Astrocyte of the cerebellum (primary cell): ENCODE measurements at regions not wholly inside any gene's neighbourhood (a gene's known extent, or its start where the extent isn't known, plus 50 kb on each side); places are given as distances from the start of the nearest gene placed in this dataset.

Source experiments
- DNase-seq: peaks from one replicate; pipeline ENCODE4 v3.0.0-alpha.2; 2011; ENCODE audit warnings: low read depth
- H3K4me3 ChIP-seq: 2 replicates; pipeline ENCODE4 v1.5.1; 2011; ENCODE audit warnings: mild to moderate bottlenecking, low read depth, low read length, moderate library complexity
- in situ Hi-C: cut with HindIII; loops from 2 replicates; pipeline ENCODE4 v1.10.0; 2017; ENCODE audit warnings: low sequenced_read_pairs
- TF ChIP-seq, protein P1 (sequence below): IDR thresholded peaks from 2 replicates; pipeline ENCODE4 v1.5.1; 2012; ENCODE audit warnings: low read length, low read depth, moderate library complexity, mild to moderate bottlenecking; ENCODE audit errors: missing control alignments

DNA sequence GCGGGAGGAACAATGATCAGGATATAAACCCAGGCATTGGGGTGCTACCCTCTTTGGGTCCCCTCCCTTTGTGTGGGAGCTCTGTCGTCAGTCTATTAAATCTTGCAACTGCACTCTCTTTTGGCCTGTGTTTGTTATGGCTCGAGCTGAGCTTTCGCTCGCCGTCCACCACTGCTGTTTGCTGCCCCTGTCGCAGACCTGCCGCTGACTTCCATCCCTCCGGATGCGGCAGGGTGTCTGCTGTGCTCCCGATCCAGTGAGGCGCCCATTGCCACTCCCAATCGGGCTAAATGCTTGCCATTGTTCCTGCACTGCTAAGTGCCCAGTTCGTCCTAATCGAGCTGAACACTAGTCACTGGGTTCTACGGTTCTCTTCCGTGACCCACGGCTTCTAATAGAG lies 1443.7 kb upstream of the CADM2 start:
- H3K4me3 ChIP-seq, result no peak overlapping the region
- no peak for DNase-seq
- in situ Hi-C loops, result no loop called here
- TF ChIP-seq, protein P1, sequence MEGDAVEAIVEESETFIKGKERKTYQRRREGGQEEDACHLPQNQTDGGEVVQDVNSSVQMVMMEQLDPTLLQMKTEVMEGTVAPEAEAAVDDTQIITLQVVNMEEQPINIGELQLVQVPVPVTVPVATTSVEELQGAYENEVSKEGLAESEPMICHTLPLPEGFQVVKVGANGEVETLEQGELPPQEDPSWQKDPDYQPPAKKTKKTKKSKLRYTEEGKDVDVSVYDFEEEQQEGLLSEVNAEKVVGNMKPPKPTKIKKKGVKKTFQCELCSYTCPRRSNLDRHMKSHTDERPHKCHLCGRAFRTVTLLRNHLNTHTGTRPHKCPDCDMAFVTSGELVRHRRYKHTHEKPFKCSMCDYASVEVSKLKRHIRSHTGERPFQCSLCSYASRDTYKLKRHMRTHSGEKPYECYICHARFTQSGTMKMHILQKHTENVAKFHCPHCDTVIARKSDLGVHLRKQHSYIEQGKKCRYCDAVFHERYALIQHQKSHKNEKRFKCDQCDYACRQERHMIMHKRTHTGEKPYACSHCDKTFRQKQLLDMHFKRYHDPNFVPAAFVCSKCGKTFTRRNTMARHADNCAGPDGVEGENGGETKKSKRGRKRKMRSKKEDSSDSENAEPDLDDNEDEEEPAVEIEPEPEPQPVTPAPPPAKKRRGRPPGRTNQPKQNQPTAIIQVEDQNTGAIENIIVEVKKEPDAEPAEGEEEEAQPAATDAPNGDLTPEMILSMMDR, result no peak

- TF ChIP-seq, protein P1, result peak; percentile 73
- in situ Hi-C loops, result no loop called here
- peak; percentile 55 for DNase-seq
- no peak overlapping the region for H3K4me3 ChIP-seq
These were observed 1435.2 kb upstream of the CADM2 start for GRCh38 chr3:83523470-83524073.

DNA sequence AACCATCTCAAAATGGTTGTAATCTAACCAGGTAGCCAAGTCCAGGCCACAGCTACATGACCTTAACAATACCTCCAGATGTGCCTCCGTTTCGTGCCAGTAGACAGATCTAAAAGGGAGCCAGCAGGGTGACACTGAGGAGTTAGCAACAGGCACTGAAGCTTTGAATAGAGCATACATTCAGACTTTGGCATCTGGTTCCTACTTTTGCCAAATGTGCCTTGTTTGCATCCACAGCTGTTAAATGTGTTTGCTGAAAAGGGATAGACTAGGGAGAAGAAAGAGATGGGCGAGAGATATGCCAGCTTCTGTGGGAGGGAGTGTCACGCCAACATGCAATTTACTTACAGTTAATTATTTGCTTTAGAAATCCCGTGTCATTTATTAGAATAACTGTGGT lies 1433.9 kb upstream of the CADM2 start:
- TF ChIP-seq, protein P1, result no peak
- no peak overlapping the region for H3K4me3 ChIP-seq
- no peak for DNase-seq
- in situ Hi-C loops, result no loop called here

GRCh38 chr3:83559082-83559481 lies 1399.7 kb upstream of the CADM2 start:
- TF ChIP-seq, protein P1, result no peak
- in situ Hi-C loops, result no loop called here
- H3K4me3 ChIP-seq, result no peak overlapping the region
- no peak for DNase-seq

GRCh38 chr3:83567935-83568334 lies 1390.9 kb upstream of the CADM2 start:
- DNase-seq, result no peak
- in situ Hi-C loops, result no loop called here
- TF ChIP-seq, protein P1, result no peak
- H3K4me3 ChIP-seq, result no peak overlapping the region

- in situ Hi-C loops, result no loop called here
These were observed 1377.2 kb upstream of the CADM2 start for GRCh38 chr3:83581546-83581945.

More at GRCh38 chr3:83581546-83581945, 1377.2 kb upstream of the CADM2 start:
- TF ChIP-seq, protein P1, result no peak
- no peak for DNase-seq
- H3K4me3 ChIP-seq, result no peak overlapping the region
